ENCODE measurements at regions not wholly inside any gene's neighbourhood (a gene's known extent, or its start where the extent isn't known, plus 50 kb on each side); places are given as distances from the start of the nearest gene placed in this dataset.

DNA sequence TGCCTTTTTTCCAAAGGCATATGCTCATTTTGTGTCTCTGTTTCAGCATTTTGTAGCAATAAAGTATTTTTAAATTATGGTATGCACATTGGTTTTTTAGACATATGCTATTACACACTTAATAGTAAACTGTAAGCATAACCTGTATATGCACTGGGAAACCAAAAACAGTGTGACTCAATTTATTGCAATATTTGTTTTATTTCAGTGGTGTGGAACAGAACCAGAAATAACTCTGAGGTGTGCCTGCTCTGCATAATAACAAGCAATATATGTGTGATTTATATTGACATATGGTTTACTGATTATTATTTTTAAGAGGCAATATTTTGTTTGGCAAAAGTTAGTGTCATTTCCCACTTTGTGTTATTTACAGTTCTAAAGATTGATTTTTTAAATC, 126.6 kb upstream of the CPNE8 start:
- Histone ChIP-seq H3F3A (ENCODE audit: insufficient read depth) (no peaks in the 10 kb centered on the region), H3K9me2 (ENCODE audit: insufficient read depth) (no peaks in the 10 kb centered on the region), H3K36me3 (ENCODE audit: low read depth) (no peaks in the 10 kb centered on the region), H3K27me3 (replicated peaks; ENCODE audit: insufficient read depth) (no peaks in the 10 kb centered on the region), H2AFZ (no peak overlapping the region), H3K79me2 (ENCODE audit: insufficient read depth) (no peaks in the 10 kb centered on the region), H3K9ac (no peak overlapping the region), H3K4me1 (ENCODE audit: insufficient read depth) (no peaks in the 10 kb centered on the region), H3K4me2 (ENCODE audit: unreplicated experiment) (no peak overlapping the region), H3K27ac (no peak overlapping the region), H3K4me3 (no peak overlapping the region), H4K20me1 (ENCODE audit: insufficient read depth) (no peaks in the 10 kb centered on the region), H3K9me3 (ENCODE audit: low read depth) (no peaks in the 10 kb centered on the region)
- TF ChIP-seq EZH2 (IDR thresholded peaks at IDR 0.05; ENCODE audit: insufficient read depth, poor library complexity, severe bottlenecking), result no peak
- TF ChIP-seq EZH2phosphoT487 (IDR thresholded peaks at IDR 0.05; ENCODE audit: insufficient read depth, low read depth), result no peak
- in situ Hi-C loops (cut with MboI), result no loop called here
- DNase-seq, result no peak

DNA sequence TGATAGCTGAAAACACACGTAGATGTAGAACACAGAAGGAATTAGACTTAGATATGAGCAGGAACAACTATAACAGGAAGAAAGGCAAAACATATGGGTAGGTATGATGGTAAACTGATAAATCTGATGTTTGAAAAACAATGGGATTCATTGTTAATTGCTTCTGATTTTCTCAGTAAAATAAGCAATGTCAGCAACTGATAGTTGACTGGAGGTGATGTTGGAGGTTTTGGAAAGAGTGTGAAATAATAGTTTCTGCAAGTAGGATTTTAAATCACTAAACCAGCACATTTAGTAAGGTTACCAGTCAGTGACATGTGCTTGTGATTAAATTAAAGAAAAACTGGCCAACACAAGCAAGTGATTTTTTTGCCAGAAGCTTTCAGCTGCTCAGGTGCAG, 123.0 kb upstream of the CPNE8 start:
- Histone ChIP-seq H3K9me3 (ENCODE audit: low read depth) (no peaks in the 10 kb centered on the region), H3K27me3 (replicated peaks; ENCODE audit: insufficient read depth) (no peaks in the 10 kb centered on the region), H3K9me2 (ENCODE audit: insufficient read depth) (no peaks in the 10 kb centered on the region), H3K9ac (no peak overlapping the region), H3K4me2 (ENCODE audit: unreplicated experiment) (no peak overlapping the region), H3K79me2 (ENCODE audit: insufficient read depth) (no peaks in the 10 kb centered on the region), H3K36me3 (ENCODE audit: low read depth) (no peaks in the 10 kb centered on the region), H3K4me3 (no peak overlapping the region), H4K20me1 (ENCODE audit: insufficient read depth) (no peaks in the 10 kb centered on the region), H3F3A (ENCODE audit: insufficient read depth) (no peaks in the 10 kb centered on the region), H3K27ac (no peak overlapping the region), H2AFZ (no peak overlapping the region), H3K4me1 (ENCODE audit: insufficient read depth) (no peaks in the 10 kb centered on the region)
- TF ChIP-seq EZH2 (IDR thresholded peaks at IDR 0.05; ENCODE audit: insufficient read depth, poor library complexity, severe bottlenecking) (no peak), EZH2phosphoT487 (IDR thresholded peaks at IDR 0.05; ENCODE audit: insufficient read depth, low read depth) (no peak)
- 0% methylated on average over 1 of the region's 1 CpG for WGBS, 2 experiments (ENCODE audit: low coverage in 1 of 2, low lambda C conversion rate in 2 of 2, missing lambda C conversion rate in 2 of 2)
- in situ Hi-C loops (cut with MboI), result no loop called here
- DNase-seq, result no peak

DNA sequence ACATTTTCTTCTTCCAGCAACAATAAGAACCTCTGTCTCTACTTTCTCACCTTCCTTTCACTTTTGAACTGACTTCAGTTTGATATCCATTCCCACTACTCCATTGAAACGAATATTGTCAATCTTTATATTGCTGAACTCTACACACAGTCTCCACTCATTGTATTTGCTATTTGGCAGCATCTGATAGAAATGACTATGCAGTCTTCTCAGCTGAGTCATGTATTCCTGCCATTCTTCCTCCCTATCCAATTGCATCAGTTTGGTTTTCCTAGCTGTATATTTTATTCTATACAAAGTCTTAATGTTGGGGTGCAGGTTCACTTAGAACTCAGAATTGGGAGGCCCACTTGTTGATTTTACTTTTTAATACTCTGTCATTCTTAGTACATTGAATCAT, 107.5 kb upstream of the CPNE8 start:
- in situ Hi-C loops (cut with MboI), result no loop called here
- peak; percentile 11 for DNase-seq

DNA sequence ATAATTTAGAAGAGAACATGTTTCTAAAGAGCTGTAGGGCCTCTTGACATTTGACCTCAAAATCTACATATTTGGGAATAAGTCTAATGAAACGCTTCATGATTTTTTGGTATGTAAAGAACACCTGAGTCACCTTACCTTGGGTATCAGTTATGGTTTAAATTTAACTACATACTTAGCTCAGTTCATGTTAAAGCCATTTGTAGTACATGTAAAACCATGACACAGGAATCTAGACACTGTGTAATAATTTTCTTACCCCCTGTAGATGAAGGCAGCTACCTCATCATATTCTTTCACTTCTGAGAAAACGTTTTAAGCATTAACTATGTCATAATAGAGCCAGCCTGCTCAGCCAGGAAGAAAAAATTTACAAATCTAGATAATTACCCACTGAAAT, 105.8 kb upstream of the CPNE8 start:
- in situ Hi-C loops (cut with MboI), result no loop called here
- no peak overlapping the region for H3K4me2 ChIP-seq (ENCODE audit: unreplicated experiment)
- H3K4me3 ChIP-seq, result no peak overlapping the region
- H3K9me3 ChIP-seq (ENCODE audit: low read depth), result no peaks in the 10 kb centered on the region
- WGBS, 2 experiments (ENCODE audit: low coverage in 1 of 2, low lambda C conversion rate in 2 of 2, missing lambda C conversion rate in 2 of 2), result 7 to 10% methylated on average over 2 of the region's 2 CpGs
- no peak for TF ChIP-seq EZH2 (IDR thresholded peaks at IDR 0.05; ENCODE audit: insufficient read depth, poor library complexity, severe bottlenecking)
- no peak for TF ChIP-seq EZH2phosphoT487 (IDR thresholded peaks at IDR 0.05; ENCODE audit: insufficient read depth, low read depth)
- no peak overlapping the region for H3K9ac ChIP-seq
- H3K9me2 ChIP-seq (ENCODE audit: insufficient read depth), result no peaks in the 10 kb centered on the region
- no peak overlapping the region for H2AFZ ChIP-seq
- no peak overlapping the region for H3K27ac ChIP-seq
- H3K4me1 ChIP-seq (ENCODE audit: insufficient read depth), result no peaks in the 10 kb centered on the region
- H3K27me3 ChIP-seq (replicated peaks; ENCODE audit: insufficient read depth), result no peaks in the 10 kb centered on the region
- no peaks in the 10 kb centered on the region for H4K20me1 ChIP-seq (ENCODE audit: insufficient read depth)
- no peaks in the 10 kb centered on the region for H3K79me2 ChIP-seq (ENCODE audit: insufficient read depth)
- no peaks in the 10 kb centered on the region for H3F3A ChIP-seq (ENCODE audit: insufficient read depth)
- H3K36me3 ChIP-seq (ENCODE audit: low read depth), result no peaks in the 10 kb centered on the region
- DNase-seq, result no peak

More for the DNA sequence above, 107.5 kb upstream of the CPNE8 start:
- no peaks in the 10 kb centered on the region for H3K79me2 ChIP-seq (ENCODE audit: insufficient read depth)
- TF ChIP-seq EZH2 (IDR thresholded peaks at IDR 0.05; ENCODE audit: insufficient read depth, poor library complexity, severe bottlenecking) (no peak), EZH2phosphoT487 (IDR thresholded peaks at IDR 0.05; ENCODE audit: insufficient read depth, low read depth) (no peak)
- H3F3A ChIP-seq (ENCODE audit: insufficient read depth), result no peaks in the 10 kb centered on the region
- H4K20me1 ChIP-seq (ENCODE audit: insufficient read depth), result no peaks in the 10 kb centered on the region
- no peaks in the 10 kb centered on the region for H3K9me2 ChIP-seq (ENCODE audit: insufficient read depth)
- H3K9me3 ChIP-seq (ENCODE audit: low read depth), result no peaks in the 10 kb centered on the region
- no peak overlapping the region for H3K9ac ChIP-seq
- no peaks in the 10 kb centered on the region for H3K27me3 ChIP-seq (replicated peaks; ENCODE audit: insufficient read depth)
- no peak overlapping the region for H3K4me2 ChIP-seq (ENCODE audit: unreplicated experiment)
- 4% methylated on average over 1 of the region's 1 CpG for WGBS, 2 experiments (ENCODE audit: low coverage in 1 of 2, low lambda C conversion rate in 2 of 2, missing lambda C conversion rate in 2 of 2)
- H3K4me1 ChIP-seq (ENCODE audit: insufficient read depth), result no peaks in the 10 kb centered on the region
- H3K4me3 ChIP-seq, result no peak overlapping the region
- no peaks in the 10 kb centered on the region for H3K36me3 ChIP-seq (ENCODE audit: low read depth)
- no peak overlapping the region for H3K27ac ChIP-seq
- H2AFZ ChIP-seq, result no peak overlapping the region

DNA sequence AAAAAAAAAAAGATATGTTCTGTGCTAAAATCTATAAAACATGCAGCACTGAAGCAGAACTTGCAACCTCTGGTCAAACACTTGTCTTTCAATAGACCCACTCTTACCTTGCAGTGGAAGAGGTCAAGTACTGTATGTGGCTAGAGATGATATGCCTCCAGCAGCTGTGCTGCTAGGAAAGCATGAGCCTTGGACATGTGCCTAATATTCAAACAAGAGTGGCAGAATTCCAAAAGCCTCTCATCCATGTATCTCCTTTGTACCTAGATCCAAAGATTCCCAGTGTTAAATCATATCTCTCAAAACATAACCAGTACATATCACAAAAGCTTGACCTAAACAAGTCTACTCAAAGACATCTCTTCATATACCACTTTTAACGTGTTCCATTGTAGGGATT, 105.0 kb upstream of the CPNE8 start:
- in situ Hi-C loops (cut with MboI), result no loop called here
- no peak overlapping the region for H3K4me2 ChIP-seq (ENCODE audit: unreplicated experiment)
- H3K4me1 ChIP-seq (ENCODE audit: insufficient read depth), result no peaks in the 10 kb centered on the region
- 0 to 10% methylated on average over 1 of the region's 1 CpG for WGBS, 2 experiments (ENCODE audit: low coverage in 1 of 2, low lambda C conversion rate in 2 of 2, missing lambda C conversion rate in 2 of 2)
- no peaks in the 10 kb centered on the region for H3K36me3 ChIP-seq (ENCODE audit: low read depth)
- no peaks in the 10 kb centered on the region for H3K79me2 ChIP-seq (ENCODE audit: insufficient read depth)
- H3K4me3 ChIP-seq, result no peak overlapping the region
- no peaks in the 10 kb centered on the region for H4K20me1 ChIP-seq (ENCODE audit: insufficient read depth)
- H3F3A ChIP-seq (ENCODE audit: insufficient read depth), result no peaks in the 10 kb centered on the region
- H3K9ac ChIP-seq, result no peak overlapping the region
- no peaks in the 10 kb centered on the region for H3K27me3 ChIP-seq (replicated peaks; ENCODE audit: insufficient read depth)
- no peak for TF ChIP-seq EZH2phosphoT487 (IDR thresholded peaks at IDR 0.05; ENCODE audit: insufficient read depth, low read depth)
- no peak for TF ChIP-seq EZH2 (IDR thresholded peaks at IDR 0.05; ENCODE audit: insufficient read depth, poor library complexity, severe bottlenecking)
- H3K9me3 ChIP-seq (ENCODE audit: low read depth), result no peaks in the 10 kb centered on the region
- DNase-seq, result no peak
- H3K27ac ChIP-seq, result no peak overlapping the region
- no peak overlapping the region for H2AFZ ChIP-seq
- H3K9me2 ChIP-seq (ENCODE audit: insufficient read depth), result no peaks in the 10 kb centered on the region
